IPS DF 4.7 (cell line): ENCODE measurements at regions not wholly inside any gene's neighbourhood (a gene's known extent, or its start where the extent isn't known, plus 50 kb on each side); places are given as distances from the start of the nearest gene placed in this dataset.
"Not testable (repeated sequence)": the region's sequence is repeated elsewhere in the genome, so short reads cannot be mapped to it uniquely, and the experiment has no call there.

Experiments
- DNase-seq: peaks from one replicate; pipeline ENCODE4 v3.0.0-alpha.2; 2013; ENCODE audit warnings: low spot score; ENCODE audit errors: extremely low read depth

- no peak for DNase-seq
Observed at GRCh38 chr20:57834306-57835073, 124.7 kb upstream of the PMEPA1 start.

DNA sequence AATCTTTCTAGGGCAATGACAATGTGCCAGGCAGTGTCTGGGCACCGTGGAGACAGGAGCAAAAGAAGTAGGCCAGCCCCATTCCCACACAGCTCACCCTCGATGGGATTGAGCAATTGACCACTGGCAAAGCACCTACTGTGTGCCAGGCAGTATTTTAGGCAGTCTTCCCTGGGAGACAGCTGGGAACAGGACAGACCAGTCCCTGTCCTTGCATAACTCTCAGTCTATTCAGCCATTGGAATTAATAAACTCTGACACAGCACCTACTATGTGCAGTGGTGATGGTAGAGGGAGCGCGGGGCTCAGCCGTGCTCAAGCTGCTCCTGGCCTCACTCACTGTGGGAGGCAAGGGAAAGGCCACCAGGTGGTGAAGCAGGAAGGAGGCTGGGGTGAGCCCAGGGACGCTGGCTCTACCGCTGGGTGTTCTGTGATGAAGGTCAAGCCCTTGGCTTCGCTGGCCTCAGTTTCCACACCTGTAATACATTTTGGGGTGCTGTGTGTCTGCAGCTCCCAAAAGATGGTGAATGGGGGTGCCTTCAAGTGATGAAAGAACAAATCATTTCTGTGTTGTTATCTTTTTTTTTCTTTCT is 122.3 kb upstream of the PMEPA1 start:
- no peak for DNase-seq

- DNase-seq, result no peak
Observed at GRCh38 chr20:57831326-57831992, 121.6 kb upstream of the PMEPA1 start.

DNA sequence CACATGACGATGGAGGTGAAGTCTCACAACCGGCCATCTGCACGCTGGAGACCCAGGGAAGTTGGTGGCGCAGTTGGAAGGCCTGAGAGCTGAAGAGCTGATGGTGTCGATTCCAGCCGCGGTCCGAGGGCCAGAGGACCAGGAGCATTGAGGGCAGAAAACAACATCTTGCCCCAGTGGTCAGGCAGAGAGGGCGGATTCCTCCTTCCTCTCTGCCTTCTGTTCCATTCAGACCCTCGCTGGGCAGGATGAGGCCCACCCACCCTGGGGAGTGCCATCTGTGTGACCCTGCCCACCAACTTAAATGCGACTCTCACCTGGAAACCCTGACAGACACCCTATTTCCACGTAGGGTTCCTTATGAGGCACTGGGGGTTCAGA is 120.7 kb upstream of the PMEPA1 start:
- DNase-seq, result no peak

DNA sequence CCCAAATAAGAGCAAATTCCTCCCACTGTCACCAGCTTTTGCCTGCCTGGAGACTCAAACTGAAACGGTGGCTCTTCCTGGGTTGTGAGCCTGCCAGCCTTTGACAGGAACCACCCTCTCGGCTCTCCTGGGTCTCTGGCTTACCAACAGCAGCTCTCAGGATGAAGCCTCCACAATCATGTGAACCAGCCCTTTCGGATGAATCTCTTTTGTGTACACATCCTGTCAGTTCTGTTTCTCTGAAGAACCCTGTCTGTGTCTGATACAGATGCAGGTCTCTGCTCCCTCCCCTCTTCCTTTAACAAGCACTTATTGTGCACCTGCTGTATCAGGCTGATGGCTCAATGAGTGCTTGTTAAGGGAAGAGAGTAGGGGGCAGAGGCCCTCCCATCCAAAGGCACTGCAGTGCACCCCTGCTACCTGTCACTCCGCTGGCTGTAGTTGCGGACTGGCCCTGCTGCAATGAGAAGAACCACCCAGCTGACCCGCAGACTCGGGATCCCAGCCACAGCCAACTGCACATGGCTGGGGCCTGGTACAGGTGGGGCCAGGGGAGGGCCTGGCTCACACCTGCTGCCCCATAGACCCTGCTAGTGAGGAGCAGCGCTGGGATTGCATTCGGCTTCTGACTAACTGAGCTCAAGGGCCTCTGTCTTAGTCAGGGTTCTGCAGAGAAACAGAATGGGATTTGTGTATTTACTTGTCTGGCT is 120.1 kb upstream of the PMEPA1 start:
- DNase-seq, result no peak

GRCh38 chr20:57829336-57829735 is 119.5 kb upstream of the PMEPA1 start:
- DNase-seq, result no peak

DNA sequence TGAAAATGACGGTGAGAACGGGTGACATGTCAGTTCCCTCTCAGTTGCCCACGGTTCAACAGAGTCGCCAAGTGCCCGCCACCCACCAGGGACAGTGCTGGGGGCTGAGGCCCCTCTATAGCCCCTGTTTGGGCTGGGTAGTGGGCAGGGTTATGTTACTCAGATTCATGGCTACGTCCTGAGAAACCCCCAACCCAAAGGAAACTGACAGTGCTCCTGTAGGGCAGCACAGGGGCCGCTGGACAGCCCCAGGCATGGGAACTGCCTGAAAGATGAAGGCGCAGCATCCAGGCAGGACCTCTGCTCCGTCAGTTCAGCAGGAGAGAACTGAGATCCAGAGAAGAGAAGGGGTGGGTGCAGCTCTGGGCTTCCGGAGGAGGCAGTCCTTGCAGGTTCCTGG is 118.9 kb upstream of the PMEPA1 start:
- DNase-seq, result no peak

DNA sequence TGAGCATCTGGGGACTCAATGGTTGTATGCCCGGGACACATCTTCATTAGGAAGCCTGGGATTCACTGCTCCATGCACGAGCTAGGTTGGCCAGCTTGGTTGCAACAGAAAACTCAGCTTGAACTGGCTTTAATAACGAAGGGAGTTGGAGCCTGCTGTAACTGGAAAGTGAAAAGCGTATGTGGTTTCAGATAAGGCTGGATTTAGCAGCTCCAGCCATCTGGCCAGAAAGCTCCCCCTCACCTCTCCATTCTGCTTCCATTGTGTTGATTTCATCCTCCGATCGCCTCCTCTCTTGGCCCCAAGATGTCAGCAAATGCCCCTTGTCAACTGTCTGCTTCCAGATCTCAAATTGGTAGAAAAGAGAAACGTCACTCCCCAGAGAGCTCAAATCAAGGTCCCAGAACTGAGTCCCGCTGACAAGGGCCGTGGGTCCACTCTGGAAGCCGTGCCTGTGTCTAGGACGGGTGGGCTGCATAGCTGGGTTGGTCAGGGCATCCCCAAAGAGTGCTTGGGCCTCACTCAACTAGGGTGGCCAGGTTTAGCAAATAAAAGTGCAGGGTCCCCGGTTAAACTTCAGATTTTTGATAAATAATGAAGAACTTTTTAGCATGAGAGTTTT is 117.0 kb upstream of the PMEPA1 start:
- DNase-seq, result no peak

DNA sequence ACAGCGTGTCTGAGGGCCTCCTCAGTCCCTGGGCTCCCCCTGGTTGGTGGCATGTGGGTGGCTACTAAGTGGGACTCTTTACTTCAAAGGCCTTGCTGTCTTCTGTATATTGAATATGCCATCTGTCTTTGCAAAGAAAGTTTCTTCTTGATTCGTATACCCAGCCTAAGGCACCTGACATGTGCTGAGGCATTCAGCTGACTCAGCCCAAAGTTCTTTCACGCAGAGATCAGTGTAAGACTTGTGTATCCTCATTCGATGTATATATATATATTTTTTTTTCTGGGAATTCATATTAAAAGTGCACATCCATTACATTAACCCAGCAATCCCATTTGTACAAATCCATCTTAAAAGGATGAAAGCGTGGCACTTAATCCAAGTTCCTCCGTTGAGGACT is 115.1 kb upstream of the PMEPA1 start:
- no peak for DNase-seq

GRCh38 chr20:57821935-57822334 is 112.1 kb upstream of the PMEPA1 start:
- no peak for DNase-seq

- no peak for DNase-seq
Observed at GRCh38 chr20:57819691-57820380, 110.0 kb upstream of the PMEPA1 start.

DNA sequence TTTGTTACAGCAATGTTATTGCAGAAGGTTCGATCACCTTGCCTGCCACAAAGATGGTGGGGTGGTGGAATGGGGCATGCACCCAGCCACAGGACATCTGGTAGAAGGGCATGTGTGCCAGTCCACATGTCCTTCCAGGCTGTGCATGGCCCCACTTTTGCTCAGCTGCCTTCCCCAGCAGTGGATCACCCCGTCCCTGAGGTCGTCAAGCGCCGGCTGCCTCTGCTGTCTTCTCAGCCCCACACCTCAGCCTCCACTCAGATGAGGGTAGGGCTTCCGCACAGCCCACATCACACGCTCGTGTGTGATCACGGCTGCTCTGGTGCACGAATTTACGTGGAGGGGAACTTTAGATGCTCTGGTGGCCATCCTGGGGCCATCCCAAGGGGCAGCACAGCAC is 109.5 kb upstream of the PMEPA1 start:
- no peak for DNase-seq

DNA sequence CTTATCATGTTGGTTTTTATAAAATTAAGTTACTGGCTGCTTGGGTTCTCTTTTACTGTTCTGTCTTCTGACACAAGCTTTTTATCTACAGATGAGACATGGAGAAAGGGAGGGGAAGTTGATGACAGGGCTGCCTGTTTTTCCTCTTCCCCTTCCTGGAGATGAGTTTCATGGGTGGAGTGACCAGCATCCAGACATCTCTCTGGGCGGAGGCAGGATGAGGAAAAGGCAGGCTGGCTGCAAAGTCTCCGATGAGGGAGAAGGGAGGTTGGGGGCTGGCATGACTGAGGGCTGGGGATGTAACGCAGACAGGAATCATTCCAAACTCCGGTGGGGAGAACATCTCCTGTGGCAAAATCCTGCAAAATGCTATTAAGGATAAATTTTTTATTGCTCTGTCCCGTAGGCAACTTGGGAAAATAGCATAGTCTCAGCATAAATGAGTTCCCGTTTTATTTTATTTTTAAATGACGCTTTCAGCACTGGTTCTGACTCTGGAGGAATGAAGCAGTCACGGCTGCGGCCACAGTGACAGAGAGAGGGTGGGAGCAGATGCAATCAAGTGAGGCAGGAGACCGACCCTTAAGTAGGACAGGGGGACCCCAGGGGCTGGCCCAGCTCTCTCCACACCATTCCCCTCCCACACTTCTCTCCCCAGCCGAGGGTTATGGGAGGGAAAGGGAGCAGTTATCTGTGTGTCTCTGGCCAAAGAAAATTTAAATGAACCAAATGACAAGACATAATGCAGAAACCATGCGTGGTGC is 108.8 kb upstream of the PMEPA1 start:
- no peak for DNase-seq

DNA sequence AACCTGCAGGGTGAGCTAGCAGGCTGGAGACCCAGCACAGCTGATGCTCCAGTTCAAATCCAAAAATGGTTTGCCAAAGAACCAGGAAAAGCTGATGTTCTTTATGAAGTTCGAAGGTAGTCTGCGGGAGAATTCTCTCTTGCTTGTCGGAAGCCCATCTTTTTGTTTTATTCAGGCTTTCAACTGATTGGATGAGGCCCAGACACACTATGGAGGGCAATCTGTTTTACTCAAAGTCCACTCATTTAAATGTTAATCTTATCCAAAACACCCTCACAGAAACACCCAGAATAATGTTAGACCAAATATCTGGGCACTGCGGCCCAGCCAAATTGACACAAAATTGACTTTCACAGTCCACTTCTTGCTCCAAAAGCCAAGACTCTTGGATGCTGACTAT is 105.6 kb upstream of the PMEPA1 start:
- DNase-seq, result no peak

GRCh38 chr20:57814529-57814928 is 104.7 kb upstream of the PMEPA1 start:
- no peak for DNase-seq

DNA sequence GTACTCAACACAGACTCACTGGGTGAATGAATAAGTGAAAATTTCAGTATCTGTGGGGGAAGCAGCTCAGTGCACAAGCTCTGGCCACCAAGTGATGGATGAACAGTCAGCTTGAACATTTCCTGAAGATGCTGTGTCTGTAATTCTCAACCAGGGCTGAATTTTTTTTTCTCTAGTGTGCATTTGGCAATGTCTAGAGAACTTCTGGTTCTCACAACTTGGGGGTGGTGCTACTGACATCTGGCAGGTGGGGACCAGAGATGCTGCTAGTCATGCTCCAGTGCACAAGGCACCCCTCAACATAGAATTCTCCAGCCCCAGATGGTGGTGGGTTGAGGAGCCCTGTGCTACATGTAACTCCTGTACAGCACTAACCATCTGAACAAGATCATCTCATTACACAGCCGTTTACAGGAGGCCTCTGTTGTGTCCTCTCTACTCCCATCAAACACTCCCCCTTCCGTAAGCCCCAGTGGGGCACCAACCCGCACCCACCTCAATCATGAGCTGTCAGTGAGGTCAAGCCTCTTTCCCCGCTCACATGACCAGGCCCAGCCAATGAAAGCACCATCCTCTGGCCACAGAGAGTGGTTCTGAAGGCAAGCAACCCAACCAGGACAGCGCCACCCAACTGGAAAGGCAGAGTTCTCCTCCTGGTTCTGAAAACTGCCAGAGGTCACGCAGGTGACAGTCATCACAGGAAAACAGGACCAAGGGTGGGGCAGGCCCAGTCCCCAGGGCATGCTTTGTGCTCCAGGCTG is 103.9 kb upstream of the PMEPA1 start:
- DNase-seq, result no peak

DNA sequence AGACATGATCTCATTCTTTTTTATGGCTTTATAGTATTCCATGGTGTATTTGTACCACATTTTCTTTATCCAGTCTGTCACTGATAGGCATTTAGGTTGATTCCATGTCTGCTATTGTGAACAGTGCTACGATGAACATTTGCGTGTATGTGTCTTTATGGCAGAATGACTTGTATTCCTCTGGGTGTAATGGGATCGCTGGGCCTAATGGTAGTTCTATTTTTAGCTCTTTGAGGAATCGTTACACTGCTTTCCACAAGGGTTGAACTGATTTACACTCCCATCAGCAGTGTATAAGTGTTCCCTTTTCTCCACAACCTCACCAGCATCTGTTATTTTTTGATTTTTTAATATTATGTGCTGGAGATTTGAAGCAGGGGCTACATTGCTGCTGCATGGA is 102.8 kb upstream of the PMEPA1 start:
- DNase-seq, result not testable (repeated sequence)

DNA sequence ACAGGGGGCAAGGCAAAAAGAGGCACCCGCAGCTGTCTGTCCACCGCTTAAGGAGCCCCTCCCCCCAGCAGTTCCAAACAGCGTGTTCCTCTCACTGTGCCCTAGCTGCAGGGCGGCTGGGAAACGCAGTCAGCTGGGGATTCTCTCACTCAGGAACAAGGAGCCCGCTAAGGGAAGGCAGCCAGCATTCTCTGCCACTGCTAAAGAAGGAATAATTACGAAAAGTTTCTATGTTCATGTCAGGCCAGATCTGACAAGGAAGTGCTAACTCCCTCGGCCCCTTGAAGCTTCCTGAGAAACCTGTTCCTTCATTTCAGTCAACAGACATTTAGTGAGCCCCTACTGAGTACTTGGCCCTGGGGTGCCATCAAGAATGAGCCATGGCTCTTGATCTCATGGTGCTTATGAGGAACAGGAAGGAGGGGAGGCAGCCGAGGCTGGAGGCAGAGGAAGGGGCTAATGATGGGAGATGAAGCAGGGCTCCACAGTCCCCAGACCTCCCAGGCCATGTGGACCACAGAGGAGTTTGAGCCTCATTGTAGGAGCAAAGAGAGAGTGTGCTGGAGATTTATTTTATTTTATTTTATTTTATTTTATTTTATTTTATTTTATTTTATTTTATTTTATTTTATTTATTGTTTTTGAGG is 101.7 kb upstream of the PMEPA1 start:
- no peak for DNase-seq
